ENCODE measurements at regions not wholly inside any gene's neighbourhood (a gene's known extent, or its start where the extent isn't known, plus 50 kb on each side); places are given as distances from the start of the nearest gene placed in this dataset.

GRCh38 chr5:14962604-14963003 is 91.0 kb upstream of the ANKH start:
- DNase-seq = no peak

- no peak for DNase-seq
These were observed 88.5 kb upstream of the ANKH start for GRCh38 chr5:14960120-14960462.

- DNase-seq = no peak
These were observed 88.0 kb upstream of the ANKH start for GRCh38 chr5:14959399-14960119.

- DNase-seq = no peak
These were observed 86.6 kb upstream of the ANKH start for GRCh38 chr5:14958188-14958587.

GRCh38 chr5:14956423-14957046 is 85.0 kb upstream of the ANKH start:
- DNase-seq = no peak

GRCh38 chr5:14954616-14955343 is 83.2 kb upstream of the ANKH start:
- DNase-seq = no peak

GRCh38 chr5:14954216-14954615 is 82.6 kb upstream of the ANKH start:
- DNase-seq = no peak

- no peak for DNase-seq
These were observed 81.6 kb upstream of the ANKH start for GRCh38 chr5:14953075-14953607.

GRCh38 chr5:14948383-14948782 is 76.8 kb upstream of the ANKH start:
- DNase-seq = no peak

- peak; percentile 43 to 60 for DNase-seq
These were observed 75.4 kb upstream of the ANKH start for GRCh38 chr5:14946815-14947620.

GRCh38 chr5:14945450-14945849 is 73.9 kb upstream of the ANKH start:
- no peak for DNase-seq

GRCh38 chr5:14944996-14945395 is 73.4 kb upstream of the ANKH start:
- DNase-seq = no peak

GRCh38 chr5:14944350-14944739 is 72.8 kb upstream of the ANKH start:
- no peak for DNase-seq

GRCh38 chr5:14942212-14942611 is 70.6 kb upstream of the ANKH start:
- no peak for DNase-seq

GRCh38 chr5:14937254-14937653 is 65.7 kb upstream of the ANKH start:
- peak in 1 of 2 donors; percentile 16 for DNase-seq

- DNase-seq = no peak
These were observed 65.0 kb upstream of the ANKH start for GRCh38 chr5:14936588-14936987.

GRCh38 chr5:14935341-14935740 is 63.8 kb upstream of the ANKH start:
- no peak for DNase-seq

- no peak for DNase-seq
These were observed 61.4 kb upstream of the ANKH start for GRCh38 chr5:14932902-14933469.

- no peak for DNase-seq
These were observed 58.9 kb upstream of the ANKH start for GRCh38 chr5:14930486-14930885.

- no peak for DNase-seq
These were observed 57.9 kb upstream of the ANKH start for GRCh38 chr5:14929293-14930065.

- DNase-seq = no peak
These were observed 57.1 kb upstream of the ANKH start for GRCh38 chr5:14928661-14929060.

GRCh38 chr5:14925326-14925725 is 53.7 kb upstream of the ANKH start:
- DNase-seq = no peak

Measured in CD4-positive, alpha-beta T cell treated with Interleukin-1 beta for 1 hour (primary cell).